Globus pallidus (tissue), 1 donor: ENCODE measurements at regions not wholly inside any gene's neighbourhood (a gene's known extent, or its start where the extent isn't known, plus 50 kb on each side); places are given as distances from the start of the nearest gene placed in this dataset.
A peak's percentile ranks its signal among the peaks of the same experiment; 100 is the strongest.
"Not testable (repeated sequence)": the region's sequence is repeated elsewhere in the genome, so short reads cannot be mapped to it uniquely, and the experiment has no call there.

ENCODE experiments used
- DNase-seq: peaks from one replicate; pipeline ENCODE4 v3.0.0-alpha.2; 2015; ENCODE audit warnings: low spot score

DNA sequence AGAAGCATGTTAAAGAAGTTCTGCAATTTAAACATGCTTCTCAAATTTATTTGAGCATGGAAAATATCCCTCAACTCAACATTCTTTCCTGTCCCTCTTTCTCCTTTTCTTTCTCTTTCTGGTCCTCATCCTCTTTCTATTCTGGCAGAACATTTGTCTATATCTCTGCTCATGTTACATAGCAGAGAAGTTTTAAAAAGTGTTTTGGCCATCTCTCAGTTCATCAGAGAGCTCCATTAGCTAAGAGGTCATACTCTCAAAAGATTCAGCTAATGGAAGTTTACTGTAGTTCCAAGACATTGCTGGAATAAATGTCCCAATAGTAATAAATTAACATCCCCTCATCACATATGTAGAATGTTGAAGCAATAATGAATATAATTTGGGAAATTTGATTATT is 53.5 kb downstream of the XCL2 start:
- DNase-seq = no peak

GRCh38 chr1:168488138-168488537 is 55.7 kb downstream of the XCL2 start:
- peak; percentile 21 for DNase-seq

DNA sequence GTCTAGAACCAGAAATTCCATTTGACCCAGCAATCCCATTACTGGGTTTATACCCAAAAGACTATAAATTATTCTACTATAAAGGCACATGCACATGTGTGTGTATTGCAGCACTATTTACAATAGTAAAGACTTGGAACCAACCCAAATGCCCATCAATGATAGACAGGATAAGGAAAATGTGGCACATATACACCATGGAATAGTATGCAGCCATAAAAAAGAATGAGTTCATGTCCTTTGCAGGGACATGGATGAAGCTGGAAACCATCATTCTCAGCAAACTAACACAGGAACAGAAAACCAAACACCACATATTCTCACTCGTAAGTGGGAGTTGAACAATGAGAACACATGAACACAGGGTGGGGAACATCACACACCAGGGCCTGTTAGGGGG is 57.0 kb downstream of the XCL2 start:
- DNase-seq = not testable (repeated sequence)

- DNase-seq = no peak
Observed at GRCh38 chr1:168485048-168485447, 58.7 kb downstream of the XCL2 start.

DNA sequence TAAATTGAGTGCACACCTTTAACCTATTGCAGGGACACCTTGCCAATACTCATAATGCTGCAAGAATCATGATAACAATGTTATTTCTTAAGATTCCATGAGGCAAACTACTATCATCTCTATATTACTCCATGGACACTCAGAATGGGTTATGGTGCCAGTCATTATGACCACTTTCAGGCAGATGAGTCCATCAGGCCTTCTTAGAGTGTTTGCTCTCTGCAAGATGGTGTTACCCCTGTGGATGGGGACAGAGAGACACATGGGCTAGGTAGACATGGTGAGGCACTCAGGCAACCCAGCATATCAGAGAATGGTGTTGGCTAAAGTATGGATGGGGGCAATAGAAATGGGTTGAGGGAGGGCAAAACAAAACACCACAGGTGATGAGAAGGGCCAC is 59.7 kb downstream of the XCL2 start:
- DNase-seq = no peak

DNA sequence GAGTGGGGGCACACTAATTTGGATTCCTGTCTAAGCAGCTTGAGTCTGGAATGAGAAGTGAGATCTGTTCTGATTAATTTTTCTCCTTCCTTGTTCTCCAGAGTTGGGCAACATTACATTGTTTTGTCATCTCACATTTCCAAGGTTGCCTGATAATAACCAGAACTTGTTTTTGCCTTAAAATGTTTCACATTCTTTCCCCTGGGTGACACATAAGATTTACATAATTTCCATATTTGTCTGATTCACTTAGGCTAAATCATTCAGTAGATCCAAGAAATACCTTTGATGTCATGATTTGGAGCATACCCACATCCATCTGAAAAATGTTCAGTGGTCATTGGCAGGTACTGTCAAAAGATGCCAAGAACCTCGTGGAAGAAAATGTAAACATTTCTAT is 60.3 kb downstream of the XCL2 start:
- no peak for DNase-seq

GRCh38 chr1:168482106-168482505 is 61.7 kb downstream of the XCL2 start:
- no peak for DNase-seq

GRCh38 chr1:168481586-168481985 is 62.2 kb downstream of the XCL2 start:
- no peak for DNase-seq

- no peak for DNase-seq
Observed at GRCh38 chr1:168480997-168481396, 62.8 kb downstream of the XCL2 start.

DNA sequence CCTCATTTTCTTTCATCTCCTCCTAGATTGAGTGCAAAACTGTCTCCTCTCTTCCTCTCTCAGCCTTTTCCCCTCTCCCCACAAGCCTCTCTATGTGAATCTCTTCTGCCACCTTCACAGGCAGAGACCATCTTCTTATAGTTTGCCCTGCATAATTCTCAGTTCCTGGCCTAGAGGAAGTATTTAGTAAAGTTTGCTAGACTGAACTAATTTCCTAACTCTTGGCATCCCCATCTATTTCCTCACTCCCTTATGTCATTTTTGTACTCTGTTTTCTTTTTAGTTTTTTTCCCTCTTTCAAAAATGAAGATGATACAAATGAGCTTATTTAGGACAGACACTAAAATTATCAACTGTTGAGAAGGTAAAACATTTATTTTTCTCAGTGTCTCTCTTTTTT is 66.0 kb downstream of the XCL2 start:
- no peak for DNase-seq

- no peak for DNase-seq
Observed at GRCh38 chr1:168476588-168477385, 67.0 kb downstream of the XCL2 start.

DNA sequence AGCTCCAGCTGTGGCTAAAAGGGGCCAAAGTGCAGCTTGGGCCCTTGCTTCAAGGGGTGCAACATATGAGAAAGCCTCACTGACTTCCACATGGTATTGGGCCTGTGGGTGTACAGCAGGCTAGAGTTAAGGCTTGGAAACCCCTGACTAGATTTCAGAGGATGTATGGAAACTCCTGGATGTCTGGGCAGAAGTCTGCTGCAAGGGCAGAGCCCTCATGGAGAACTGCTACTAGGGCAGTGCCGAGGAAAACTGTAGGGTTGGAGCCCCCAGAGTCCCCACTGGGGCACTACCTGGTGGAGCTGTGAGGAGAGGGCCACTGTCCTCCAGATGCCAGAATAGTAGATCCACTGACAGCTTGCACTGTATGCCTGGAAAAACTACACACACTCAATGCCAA is 69.5 kb downstream of the XCL2 start:
- DNase-seq = no peak

GRCh38 chr1:168473126-168473525 is 70.7 kb downstream of the XCL2 start:
- no peak for DNase-seq

DNA sequence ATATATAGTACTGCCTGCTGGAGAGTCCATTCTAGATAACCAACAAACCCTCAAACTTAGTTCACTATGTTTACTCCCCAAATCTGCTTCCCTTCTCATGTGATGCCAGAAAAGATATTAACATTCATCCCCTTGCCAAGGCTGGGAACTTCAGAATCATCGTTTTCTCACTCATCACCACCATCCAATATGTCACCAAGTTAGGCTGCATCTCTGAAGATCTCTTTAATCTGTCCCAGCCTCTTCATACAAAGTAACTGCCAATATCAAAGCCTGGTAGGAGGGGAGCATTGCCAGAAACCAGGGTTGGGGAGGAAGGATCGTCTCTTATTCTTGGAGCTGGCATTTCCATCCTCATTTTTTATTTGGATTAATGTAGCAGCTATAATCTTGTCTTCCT is 71.6 kb downstream of the XCL2 start:
- no peak for DNase-seq

- DNase-seq = no peak
Observed at GRCh38 chr1:168470901-168471431, 72.8 kb downstream of the XCL2 start.

DNA sequence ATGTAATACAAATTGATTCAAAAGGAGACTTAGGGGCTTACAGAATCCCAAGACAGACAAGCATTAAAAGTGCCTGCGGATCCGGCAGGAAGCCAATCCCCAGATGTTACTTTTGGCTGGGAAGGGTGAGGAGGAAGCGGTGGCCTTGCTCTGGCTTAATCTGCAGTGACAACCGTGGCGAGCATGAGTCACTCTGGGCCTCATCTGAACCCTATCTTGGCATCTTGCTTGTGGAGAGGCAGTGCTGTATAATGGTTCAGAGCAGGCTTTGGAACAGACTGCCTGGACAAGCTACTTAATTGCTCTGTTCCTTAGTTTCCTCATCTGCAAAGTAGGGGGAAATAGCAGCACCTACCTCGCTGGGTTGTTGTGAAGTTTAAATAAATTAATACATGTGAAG is 74.1 kb downstream of the XCL2 start:
- no peak for DNase-seq

- no peak for DNase-seq
Observed at GRCh38 chr1:168468822-168469221, 75.0 kb downstream of the XCL2 start.

GRCh38 chr1:168468042-168468809 is 75.6 kb downstream of the XCL2 start:
- no peak for DNase-seq

- DNase-seq = no peak
Observed at GRCh38 chr1:168467452-168467851, 76.3 kb downstream of the XCL2 start.

GRCh38 chr1:168466714-168467131 is 77.1 kb downstream of the XCL2 start:
- peak; percentile 25 for DNase-seq

DNA sequence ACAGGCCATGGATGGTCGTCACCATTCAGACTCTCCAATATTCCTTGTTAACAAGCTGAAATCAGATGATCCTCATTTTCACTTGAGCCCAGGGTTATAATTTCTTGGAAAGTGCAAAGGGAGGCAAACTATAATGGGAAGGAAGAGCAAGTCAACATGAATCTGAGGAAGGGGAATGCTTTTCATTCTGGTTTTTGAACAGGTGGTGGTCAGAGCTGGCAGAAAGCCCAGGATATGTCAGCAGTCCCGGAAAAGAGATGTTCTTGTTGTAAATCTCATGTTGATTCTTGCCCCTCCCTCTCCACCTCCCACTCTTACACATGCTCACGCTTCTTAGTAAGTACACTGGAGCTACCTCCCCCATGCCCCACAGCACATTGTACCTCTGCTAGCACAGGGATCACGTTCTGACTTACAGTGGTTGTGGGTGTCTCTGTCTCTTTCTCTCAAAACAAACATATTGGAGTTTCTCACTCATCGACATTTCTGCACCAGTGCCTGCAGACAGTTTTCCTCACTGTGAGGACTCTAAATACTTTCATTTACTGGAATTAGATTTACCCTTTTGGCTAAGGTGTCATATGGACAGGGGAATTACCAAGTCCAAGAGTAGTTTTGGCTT is 77.6 kb downstream of the XCL2 start:
- no peak for DNase-seq

DNA sequence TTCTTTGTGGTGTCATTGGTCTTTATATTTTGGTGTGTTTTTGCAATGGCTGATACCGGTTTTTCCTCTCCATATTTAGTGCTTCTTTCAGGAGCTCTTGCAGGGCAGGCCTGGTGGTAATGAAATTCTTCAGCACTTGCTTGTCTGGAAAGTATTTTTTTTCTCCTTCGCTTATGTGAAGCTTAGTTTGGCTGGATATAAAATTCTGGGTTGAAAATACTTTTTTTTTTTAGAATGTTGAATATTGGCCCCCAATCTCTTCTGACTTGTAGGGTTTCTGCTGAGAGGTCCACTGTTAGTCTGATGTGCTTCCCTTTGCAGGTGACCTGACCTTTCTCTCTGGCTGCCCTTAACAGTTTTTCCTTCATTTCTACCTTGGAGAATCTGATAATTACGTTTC is 82.7 kb downstream of the XCL2 start:
- DNase-seq = not testable (repeated sequence)

DNA sequence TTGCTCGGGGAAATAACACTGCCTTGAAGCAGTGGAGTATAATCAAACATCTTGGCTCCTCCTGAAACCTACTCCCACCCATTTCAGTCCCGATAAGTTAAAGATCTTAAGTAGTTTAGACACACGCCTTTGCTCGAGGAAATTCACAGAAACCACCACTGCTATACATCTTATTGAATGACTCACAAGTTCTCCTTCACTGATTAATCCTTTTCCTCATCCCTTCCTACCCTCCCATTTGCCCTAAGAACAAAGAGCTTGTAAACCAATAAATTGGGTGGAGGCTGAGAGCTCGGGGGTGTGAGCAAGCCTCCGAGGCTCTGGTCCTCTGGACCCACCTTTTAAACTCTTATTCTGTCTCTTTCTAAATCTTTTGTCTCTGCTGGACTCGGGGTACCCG is 86.5 kb downstream of the XCL2 start:
- DNase-seq = not testable (repeated sequence)
